GM12892 (cell line): ENCODE measurements at regions not wholly inside any gene's neighbourhood (a gene's known extent, or its start where the extent isn't known, plus 50 kb on each side); places are given as distances from the start of the nearest gene placed in this dataset.
"Not testable (repeated sequence)": the region's sequence is repeated elsewhere in the genome, so short reads cannot be mapped to it uniquely, and the experiment has no call there.

Experiments
- POLR2A ChIP-seq: IDR thresholded peaks from 2 replicates; pipeline ENCODE4 v1.6.1; 2011; ENCODE audit warnings: low read depth, low read length, control low read depth
- POLR2AphosphoS5 ChIP-seq: IDR thresholded peaks from 2 replicates; pipeline ENCODE4 v1.6.1; 2011; ENCODE audit warnings: low read depth, low read length, control low read depth

GRCh38 chr9:115844433-115844832 lies 309.2 kb upstream of the PAPPA start:
- not testable (repeated sequence) for TF ChIP-seq POLR2A, POLR2AphosphoS5
